GM12873 (cell line): ENCODE measurements at regions not wholly inside any gene's neighbourhood (a gene's known extent, or its start where the extent isn't known, plus 50 kb on each side); places are given as distances from the start of the nearest gene placed in this dataset.

Source experiments
- TF ChIP-seq, protein P1 (sequence below): IDR thresholded peaks from 2 replicates; pipeline ENCODE4 v1.5.1; 2012; ENCODE audit warnings: low read depth, mild to moderate bottlenecking, moderate library complexity, low read length, control low read depth; ENCODE audit not compliant: insufficient read depth; ENCODE audit errors: missing control alignments

DNA sequence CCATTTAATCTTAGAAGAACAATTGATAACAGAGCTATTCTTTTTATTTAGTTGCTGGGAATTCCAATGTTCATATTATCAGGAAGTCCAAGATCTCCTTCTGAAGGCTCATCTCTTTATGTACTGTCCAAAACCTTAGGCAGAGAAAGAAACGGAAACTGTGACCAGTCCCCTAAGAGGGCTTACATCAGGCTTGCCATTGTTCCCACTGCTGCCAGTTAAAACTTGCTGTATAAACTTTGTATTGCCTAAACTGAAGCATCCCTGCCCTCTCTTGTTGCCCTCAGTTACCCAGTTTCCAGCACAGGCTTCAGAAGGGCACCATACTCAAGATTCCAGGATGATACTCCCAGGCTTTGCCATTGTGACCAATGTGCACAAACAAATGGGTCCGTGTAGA is 435.2 kb upstream of the NAALADL2 start:
- TF ChIP-seq, protein P1, sequence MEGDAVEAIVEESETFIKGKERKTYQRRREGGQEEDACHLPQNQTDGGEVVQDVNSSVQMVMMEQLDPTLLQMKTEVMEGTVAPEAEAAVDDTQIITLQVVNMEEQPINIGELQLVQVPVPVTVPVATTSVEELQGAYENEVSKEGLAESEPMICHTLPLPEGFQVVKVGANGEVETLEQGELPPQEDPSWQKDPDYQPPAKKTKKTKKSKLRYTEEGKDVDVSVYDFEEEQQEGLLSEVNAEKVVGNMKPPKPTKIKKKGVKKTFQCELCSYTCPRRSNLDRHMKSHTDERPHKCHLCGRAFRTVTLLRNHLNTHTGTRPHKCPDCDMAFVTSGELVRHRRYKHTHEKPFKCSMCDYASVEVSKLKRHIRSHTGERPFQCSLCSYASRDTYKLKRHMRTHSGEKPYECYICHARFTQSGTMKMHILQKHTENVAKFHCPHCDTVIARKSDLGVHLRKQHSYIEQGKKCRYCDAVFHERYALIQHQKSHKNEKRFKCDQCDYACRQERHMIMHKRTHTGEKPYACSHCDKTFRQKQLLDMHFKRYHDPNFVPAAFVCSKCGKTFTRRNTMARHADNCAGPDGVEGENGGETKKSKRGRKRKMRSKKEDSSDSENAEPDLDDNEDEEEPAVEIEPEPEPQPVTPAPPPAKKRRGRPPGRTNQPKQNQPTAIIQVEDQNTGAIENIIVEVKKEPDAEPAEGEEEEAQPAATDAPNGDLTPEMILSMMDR = no peak

- TF ChIP-seq, protein P1 = no peak
Observed at GRCh38 chr3:174424656-174425055, 434.5 kb upstream of the NAALADL2 start.

- TF ChIP-seq, protein P1 = no peak
Observed at GRCh38 chr3:174425422-174425821, 433.7 kb upstream of the NAALADL2 start.

GRCh38 chr3:174430986-174431385 is 428.1 kb upstream of the NAALADL2 start:
- TF ChIP-seq, protein P1 = no peak

GRCh38 chr3:174431717-174432116 is 427.4 kb upstream of the NAALADL2 start:
- TF ChIP-seq, protein P1 = no peak

DNA sequence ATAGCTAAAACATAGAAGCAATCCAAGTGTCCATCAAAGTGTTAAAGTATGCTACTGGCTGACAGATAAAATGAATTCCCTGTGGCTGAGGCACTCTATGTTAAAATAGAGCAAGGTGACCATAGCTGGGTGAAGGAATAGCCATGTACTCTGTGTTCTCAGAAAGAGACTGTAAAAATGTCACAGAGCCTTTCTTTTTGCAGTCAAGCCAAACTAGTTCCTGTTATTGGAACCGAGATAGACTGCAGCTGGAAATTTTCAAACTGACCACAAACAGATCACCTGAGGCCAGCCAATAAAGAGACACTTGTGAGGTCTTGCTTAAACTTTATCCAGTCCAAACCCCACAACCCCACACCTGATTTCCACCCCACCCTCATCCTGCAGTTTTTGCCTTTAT is 422.8 kb upstream of the NAALADL2 start:
- TF ChIP-seq, protein P1 = no peak

DNA sequence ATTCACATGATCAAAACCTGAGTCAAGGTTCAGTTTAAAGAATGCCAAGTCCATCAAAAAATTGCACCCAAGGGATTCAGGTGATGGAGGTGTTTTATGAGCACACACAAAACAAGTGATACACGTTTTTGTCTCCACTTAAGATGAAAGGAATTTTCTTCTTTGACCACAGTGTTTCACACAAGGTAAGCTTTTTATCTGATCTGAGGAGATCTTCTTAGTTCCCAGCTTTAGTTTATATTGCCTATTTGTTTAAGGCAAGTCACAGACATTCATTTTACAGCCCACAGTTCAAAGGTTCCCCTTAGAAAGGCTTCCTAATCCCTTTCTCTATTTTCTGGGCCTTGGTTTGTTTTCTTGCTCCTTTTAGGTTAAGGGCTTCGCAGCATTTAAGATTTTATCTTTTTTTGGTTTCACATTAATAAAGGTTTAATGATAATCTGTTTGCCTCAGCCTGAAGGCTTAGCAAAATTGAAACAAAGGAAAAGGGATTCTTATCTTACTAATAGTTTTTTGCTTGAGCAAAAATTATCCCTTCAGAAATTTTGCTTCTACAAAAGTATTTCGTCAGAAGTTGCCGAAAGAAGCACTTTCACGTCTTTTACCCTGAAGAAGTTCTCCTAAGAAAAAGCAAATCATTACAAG is 420.5 kb upstream of the NAALADL2 start:
- TF ChIP-seq, protein P1 = no peak
